ENCODE measurements at regions not wholly inside any gene's neighbourhood (a gene's known extent, or its start where the extent isn't known, plus 50 kb on each side); places are given as distances from the start of the nearest gene placed in this dataset.

DNA sequence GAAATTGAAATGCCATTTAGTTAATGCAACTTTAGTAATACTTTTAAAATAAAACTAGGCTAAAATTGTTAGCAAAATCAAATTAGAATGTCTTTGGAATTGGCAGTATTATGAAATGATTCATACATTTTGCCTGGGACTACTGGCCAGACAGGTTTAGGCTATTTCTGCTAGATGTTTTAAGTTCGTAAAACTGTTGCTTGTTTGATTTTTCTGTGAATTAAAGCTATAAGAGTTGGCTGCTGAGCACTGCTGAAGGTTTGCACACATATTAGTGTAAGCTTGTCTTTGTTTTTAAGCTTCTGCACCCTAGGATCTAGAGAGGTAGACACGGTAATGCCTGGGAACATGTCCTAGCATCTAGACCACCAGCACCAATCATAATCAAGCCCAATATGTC, 1094.6 kb upstream of the ADGRL4 start:
- no peak for DNase-seq

DNA sequence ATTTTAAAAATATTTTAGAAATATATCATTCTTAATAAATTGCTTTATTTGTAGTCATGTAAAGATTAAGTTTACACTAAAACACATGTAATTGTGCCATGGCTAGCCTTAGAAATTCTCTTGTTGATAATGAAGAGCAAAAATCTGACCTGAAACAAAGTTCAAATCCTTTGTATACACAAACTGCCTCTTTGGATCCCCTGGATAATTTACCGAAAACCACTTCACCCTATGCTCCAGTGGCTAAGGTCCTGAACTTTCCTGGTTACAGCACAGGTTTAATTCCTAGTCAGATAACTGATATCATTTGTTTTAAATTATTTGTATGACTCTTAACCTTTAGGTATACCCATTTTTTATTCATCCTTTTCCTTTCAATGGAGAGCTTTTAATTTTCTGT, 1093.2 kb upstream of the ADGRL4 start:
- DNase-seq = no peak

DNA sequence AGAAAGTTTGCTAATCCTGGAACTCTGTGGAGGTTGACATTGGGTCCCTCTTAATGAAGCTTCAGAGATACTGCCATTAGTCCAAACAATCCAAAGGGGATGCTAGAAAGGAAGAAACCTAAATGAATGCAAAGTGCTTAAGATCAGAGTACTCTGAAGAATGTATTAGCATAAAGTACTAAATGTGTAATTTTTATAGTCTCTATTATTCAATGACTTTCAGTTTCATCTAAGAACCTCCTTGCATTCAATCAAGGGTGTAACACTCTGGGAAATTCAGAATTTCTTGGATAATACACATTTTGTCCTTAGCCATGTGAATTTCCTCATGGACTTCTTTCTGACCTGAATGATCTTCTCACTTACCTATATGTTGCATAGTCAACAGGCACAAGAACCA, 1078.5 kb upstream of the ADGRL4 start:
- no peak for DNase-seq

DNA sequence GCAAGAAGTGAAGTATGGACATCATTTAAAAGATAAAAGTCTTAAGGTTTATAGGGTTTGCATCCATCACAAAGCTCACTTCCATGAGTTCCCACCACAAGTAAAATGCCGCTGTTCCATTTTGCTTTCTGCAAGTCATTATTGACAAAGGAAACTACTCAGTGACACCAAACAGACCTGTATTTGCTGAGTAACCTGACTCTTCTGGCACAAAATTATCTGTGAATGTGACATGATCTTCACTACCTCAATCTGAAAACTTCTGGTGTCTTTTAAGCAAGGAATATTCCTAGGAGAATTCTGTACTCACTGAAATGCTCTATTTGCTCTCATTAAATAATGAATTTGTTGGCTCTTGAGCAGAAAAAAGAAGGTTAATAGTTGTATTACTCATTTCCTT, 1077.4 kb upstream of the ADGRL4 start:
- no peak for DNase-seq

DNA sequence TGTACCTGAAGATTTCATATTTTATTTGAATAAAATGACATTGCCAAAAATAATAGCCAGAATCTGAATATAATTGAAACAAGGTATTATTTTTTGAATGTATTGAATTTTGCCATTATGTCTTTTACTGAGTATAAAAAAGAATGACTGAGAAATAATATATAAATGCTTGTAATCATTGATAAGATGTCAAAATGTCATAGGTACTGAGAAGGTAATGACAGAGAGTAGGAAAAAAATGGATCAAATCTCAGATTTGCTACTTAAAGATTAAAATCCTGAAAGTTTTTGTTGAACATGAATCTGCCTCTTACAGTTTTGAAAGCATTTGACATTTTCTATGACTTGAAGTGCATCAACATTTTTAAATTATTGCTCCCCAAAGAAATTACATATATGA, 1069.9 kb upstream of the ADGRL4 start:
- no peak for DNase-seq

DNA sequence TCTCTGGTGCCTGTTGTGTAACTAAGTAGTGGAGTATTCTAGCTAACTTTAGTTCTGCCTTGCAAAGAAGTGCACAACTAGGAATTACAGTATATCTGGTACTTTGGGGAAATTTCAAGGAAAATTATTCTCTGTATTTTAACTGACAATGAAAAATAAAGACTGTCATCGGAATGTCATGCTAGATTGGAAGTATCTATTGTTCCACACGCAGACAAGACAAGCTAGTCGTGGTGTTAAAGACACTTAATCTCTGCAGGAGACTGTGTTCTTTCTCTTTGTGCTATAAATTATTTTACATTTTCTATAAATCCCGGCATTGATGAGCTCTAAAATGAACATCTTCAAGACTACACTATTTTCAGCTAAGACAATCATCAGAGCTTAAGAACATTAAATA, 1068.8 kb upstream of the ADGRL4 start:
- no peak for DNase-seq

DNA sequence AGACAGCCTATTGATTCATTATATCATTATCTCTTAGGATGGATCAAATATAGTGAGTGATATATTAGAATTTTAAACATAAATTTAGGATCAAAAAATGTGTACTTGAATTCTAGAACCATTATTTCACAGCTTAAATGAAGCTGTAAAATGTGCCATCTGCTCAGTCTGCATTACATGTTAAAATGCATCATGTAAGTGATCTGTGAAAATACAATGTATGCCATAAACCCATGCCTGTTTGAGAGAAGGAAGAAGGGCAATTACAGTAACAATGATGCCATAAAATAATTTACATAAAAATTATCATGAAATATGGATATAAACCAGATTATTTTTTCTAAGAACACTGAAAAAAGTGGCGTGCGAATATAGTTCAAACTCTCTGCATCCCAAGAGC, 1066.0 kb upstream of the ADGRL4 start:
- DNase-seq = no peak

DNA sequence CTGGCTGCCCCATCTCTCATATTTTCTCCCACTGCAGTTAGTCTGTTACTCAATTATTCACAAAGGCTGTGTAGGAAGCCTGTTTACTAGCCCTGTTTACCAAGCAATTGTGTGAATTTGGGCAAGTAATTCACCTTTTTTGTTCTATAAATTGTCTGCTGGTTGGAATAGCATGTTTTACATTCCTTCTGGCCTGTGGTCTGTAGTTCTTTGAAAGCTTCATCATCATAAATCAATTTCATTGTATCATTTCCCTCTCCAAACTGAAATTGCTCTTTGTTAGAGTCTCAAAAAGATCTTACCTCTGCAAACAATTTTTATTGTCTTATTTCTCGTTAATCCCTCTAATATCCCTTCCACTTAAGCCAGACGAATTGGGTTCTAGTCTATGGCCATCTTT, 1059.5 kb upstream of the ADGRL4 start:
- peak; percentile 28 for DNase-seq

DNA sequence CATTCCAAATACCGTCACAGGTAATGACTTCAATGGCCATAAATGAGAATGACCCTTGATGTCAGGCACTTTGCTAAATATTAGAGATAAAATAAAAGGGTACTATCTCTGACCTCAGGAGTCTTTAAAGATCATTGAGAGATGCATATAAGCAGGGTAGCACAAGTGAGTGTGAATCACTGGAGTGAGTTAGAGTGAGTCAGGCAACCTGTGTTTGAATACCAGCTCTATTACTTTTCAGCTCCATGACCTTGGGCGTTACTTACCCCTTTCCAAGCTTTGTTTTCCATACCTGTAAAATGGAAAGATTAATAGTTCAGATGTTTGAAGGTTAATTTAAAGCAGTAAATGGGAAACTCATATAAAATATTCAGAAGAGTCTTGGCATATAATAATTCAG, 1058.0 kb upstream of the ADGRL4 start:
- DNase-seq = no peak

DNA sequence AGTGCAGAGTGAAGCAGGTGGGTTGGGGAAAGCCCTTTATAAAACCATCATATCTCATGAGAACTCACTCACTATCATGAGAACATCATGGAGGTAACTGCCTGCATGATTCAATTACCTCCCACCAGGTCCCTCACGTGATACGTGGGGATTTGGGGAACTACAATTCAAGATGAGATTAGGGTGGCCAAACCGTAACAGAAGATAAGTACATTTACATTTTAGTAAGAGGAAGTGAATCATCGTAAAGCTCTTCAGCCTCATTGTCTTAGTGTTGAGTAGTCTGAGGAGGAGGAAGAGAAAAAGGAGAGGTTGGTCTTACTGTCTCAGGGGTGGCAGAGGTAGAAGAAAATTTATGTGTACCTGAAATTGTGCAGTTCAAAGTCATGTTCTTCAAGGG, 1053.4 kb upstream of the ADGRL4 start:
- no peak for DNase-seq

DNA sequence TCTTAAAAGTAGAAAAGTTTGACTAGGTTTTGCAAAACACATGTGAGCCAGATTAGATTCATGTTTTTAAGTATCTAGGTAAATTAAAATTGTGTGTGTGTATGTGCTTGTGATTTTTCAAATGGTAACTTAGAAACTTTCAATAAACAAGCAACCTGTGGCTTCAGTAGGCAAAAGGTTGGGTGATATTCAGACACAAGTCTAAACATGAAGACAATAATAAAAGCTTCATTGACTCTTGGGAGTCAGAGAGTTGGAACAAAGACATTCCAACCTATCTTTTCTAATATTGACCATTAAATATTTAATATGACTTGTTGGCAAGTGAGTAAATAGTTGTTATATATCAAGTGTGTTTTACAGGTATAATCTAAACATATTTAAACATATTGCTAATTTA, 1049.6 kb upstream of the ADGRL4 start:
- DNase-seq = no peak

DNA sequence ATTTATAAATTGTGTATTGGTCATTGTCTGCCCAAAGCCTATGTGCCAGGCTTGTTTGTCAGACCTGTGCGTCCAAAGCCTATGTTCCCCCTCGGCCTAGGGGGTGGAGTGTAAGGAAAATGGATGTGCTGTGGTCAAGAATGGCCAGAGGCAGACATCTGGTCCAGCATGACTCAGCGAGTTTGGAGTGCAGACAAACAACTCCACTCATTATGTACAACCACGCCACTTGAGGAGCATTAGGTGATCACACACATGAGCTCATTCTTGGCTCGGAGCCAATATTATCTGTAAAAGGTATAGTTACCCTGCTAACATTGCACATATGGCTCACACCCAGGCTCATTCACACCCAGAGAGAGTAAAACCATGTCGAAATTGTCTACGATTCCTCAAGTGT, 1047.6 kb upstream of the ADGRL4 start:
- DNase-seq = peak; percentile 60

DNA sequence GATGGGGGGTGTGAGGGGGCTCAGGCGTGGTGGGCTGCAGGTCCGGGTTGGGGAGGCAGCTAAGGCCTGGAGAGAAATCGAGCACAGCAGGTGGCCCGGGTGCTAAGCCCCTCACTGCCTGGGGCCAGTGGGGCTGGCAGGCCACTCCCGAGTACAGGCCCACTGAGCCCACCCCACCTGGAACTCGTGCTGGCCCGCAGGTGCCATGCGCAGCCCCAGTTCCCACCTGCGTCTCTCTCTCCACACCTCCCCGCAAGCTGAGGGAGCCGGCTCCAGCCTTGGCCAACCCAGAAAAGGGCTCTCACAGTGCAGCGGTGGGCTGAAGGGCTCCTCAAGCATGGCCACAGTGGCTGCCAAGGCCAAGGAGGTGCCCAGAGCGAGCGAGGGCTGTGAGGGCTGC, 1047.1 kb upstream of the ADGRL4 start:
- DNase-seq = no peak

DNA sequence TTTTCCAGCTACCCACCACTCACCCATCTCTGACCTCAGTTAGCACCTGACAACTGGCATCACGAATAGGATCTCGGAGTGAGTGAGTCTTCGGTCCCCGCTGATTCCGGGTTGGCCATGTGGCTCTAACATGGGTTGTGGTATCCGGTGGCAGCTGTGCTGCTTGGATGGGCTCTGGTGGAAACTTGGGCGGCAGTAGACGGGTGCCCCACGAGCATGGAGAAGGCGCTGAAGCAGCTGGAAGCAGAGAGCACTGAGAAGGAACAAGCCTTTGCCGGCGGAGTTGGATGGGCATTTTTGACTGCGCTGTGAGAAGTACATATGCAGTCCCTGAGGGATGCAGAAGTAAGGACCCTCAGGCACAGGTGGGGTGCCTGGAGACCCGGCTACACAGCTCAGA, 1044.0 kb upstream of the ADGRL4 start:
- DNase-seq = no peak

DNA sequence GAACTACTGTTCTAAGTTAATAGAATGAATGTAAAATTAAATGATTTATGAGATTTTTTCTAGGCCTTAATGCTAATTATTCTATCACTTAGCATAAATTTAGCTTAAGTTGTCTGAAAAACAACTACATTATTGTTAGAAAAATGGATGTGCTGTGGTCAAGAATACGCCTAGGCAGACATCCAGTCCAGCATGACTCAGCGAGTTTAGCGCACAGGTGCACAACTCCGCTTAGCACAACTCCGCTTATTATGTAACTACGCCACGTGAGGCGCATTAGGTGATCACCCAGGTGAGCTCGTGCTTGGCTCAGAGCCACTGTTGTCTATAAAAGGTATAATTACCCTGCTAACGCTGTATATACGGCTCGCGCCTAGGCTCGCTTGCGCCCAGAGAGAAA, 1043.6 kb upstream of the ADGRL4 start:
- no peak for DNase-seq

DNA sequence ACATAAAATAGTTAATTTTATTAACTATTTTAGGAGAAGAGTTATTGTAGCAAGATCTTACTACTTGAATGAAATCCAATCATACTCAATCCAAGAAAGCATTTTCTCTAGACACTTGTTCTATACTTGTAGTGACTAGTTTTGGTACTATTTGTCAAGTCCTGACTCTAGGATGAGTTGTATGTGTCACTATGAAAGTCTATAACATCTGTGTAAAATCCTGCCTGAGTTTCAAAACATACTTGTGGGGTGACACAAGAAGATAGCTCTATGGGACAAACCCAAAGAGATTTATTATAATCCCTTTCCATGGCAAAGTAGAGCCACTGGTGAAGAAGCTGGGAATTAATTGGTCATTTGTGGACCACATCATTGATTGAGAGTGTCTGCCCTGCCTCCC, 1042.2 kb upstream of the ADGRL4 start:
- DNase-seq = peak; percentile 30

DNA sequence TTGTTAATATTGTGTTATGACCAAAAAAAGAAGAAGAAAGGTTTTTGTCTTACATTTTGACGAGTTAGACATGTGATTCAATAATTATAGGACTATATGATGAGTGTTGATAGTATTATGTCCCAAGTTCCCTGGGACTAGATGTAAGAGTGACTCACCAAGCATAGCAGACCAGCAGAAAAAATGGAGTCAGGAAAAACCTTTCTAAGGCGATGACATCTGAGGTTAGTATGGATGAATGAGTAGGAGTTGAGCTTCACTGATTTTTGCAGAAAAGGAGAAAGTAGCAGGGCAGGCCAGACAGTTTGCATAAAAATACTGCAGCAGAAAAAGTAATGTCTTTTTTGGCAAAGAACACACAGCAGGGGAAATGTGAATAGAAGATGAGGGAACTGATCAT, 1041.3 kb upstream of the ADGRL4 start:
- peak; percentile 94 for DNase-seq

DNA sequence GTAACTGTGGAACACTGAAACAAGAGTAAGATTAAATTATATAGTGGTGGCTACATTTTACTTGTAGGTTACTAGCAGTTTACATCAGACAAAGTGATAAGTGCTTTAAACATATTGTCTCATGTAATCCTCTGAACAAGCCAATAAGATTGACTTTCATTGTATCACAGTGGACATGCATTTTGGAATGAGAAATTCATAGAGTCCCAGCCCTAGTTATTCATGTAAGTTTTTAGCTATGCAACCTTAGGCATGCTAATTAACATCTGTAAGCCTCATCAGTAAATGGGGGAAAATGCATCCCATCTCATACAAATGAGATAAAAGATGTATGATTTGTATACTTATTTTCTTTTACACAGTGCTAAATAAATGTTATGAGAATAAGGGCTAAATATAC, 1038.1 kb upstream of the ADGRL4 start:
- DNase-seq = no peak

DNA sequence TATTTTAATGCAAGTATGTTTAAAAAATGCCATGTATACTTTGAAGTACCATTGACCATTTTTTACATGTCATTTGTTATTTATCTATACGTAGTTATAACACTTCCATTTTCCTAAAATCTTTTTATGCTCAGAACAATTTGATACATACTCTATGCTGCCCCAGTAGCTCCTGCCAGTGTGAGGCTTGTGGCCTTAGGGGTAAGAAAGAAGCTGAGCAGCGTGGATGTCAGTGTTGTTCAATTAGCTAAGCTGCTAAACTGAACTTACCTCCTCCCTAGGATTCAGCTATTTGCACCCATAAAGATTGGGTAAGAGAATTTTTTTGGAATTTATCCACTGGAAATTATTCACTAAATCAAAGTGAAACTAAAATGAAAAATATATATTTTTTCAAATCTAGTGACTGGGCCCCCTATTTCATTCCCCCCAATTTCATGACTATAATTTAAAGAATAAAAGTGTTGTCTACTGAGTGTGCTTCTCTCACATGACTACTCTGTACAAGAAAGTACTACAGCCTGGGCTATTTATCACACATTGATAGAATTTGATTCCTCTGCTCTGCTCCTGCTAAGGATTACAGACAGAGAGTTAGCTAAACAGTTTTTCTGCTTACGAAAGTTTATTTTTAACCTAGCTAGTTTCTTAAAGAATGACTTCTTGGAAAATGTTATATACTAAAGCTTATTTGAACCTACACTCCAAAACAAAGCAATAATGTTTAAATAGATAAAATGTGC, 1030.3 kb upstream of the ADGRL4 start:
- DNase-seq = no peak

DNA sequence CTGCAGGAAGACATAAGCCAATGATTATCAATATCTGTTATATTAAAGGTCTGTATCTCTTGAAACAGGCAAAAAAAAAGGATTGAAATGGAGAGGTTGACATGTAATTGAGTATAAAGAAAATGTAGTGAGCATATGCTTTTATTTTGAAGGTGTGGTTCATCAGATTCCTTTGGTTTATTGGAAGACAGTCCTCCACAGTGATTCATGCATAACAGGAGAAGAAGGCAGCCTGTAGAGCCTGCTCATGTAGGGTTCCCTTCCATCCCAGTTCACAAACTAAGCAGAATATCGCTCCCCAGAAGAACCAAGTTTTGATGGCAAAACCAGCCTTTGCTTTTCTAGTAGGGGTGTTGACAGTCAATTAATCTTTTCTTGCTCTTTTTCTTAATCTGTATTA, 1016.8 kb upstream of the ADGRL4 start:
- peak; percentile 33 for DNase-seq

DNA sequence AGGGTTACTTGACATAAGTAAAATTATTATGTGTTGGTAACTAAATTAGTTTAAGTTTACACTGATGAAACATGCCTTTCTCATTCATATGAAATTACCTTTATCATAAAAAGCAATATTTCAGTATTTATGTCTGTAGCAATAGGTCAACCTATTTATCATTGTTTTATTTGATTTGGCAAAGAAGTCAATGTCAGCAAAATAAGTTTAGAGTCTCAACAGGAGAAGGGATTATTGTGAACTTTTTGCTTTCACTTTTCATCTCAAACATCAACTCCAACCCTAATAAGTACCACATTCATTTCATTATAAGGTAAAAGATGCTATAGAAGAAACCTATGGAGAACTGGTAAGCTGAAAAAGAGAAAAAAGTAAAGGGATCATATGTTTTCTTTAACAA, 1015.4 kb upstream of the ADGRL4 start:
- DNase-seq = no peak

DNA sequence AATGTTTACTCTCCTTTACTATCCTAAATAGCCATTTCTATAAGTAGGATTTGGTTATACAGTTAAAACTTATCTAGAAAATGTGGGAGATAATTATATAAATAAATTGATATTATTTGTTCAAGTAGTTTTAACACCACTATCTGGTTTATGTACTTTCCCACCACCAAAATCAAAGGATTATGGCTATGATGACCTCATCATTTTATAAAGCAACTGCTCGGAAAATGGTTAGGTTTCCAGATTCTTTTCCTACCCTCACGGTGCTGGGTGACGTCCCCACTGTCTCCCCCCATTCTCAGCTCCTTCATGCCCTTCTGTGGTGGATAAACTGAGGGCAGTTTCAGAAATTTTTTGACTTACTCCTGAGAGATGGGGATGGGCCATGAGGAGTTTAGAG, 1011.8 kb upstream of the ADGRL4 start:
- DNase-seq = no peak

DNA sequence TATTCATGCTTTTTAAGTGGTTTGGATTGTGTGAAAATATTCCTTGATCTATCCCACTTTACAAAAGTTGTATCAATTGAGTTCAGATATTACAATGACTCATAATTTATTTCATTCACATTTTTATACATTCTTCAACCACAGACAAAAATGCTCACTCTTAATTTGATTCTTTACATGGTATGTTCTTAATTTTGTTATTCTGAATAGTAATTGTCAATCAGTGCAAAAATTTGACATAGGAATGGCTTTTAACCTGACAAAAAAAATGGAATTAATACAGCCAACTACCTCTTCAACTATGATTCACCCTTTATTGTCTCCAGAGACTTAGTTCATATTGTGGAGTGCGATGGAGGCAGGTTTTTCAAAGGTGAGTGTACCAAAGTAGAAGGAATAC, 1002.4 kb upstream of the ADGRL4 start:
- DNase-seq = no peak

DNA sequence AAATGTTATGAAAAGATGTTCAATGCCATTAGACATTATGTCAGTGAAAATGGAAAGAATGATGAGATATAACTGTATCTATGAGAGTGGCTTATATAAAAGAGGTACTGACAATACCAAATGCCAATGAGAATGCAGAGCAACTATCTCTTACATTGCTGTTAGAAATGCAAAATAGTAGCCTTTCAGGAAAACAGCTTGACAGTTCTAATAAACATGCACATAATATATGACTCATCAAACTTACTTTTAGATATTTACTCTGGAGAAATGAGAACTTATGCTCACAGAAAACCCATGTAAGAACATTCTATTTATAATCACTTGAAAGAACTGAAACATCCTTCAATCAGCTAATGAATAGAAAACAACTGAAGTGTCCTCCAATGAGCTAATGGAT, 996.7 kb upstream of the ADGRL4 start:
- no peak for DNase-seq

DNA sequence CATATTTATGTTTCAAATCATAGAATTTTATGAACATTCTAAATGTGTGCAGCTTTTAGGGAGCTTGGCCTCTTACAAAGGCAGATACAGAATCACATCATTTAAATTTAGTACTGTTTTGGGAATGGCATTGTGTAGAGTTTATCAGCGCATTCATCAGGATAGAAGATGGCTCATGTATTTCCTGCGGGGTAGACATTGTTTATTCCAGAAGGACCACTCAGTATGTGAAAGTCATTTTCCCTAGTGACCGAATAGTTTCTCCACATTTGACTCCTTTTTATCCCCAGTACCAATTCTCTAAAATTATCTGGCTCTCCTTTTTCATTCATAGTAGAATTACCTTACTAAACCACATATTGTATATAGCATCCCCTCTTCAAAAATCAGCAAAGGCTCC, 981.9 kb upstream of the ADGRL4 start:
- DNase-seq = no peak
